ENCODE measurements at regions not wholly inside any gene's neighbourhood (a gene's known extent, or its start where the extent isn't known, plus 50 kb on each side); places are given as distances from the start of the nearest gene placed in this dataset.

GRCh38 chr14:22046063-22046462 lies 372.4 kb upstream of the OR4E1 start:
- TF ChIP-seq EZH2 (IDR thresholded peaks at IDR 0.05) (no peak), POLR2AphosphoS5 (IDR thresholded peaks at IDR 0.05; ENCODE audit: borderline replicate concordance, low read depth, low read length) (no peak)

Measured in SK-N-MC (cell line).